GM19372 (cell line): ENCODE measurements at regions not wholly inside any gene's neighbourhood (a gene's known extent, or its start where the extent isn't known, plus 50 kb on each side); places are given as distances from the start of the nearest gene placed in this dataset.

Source experiments
- ATAC-seq: cut with Tn5 transposase; IDR thresholded peaks from one replicate; pipeline ENCODE4 v1.9.1; 2021; ENCODE audit warnings: mild to moderate bottlenecking, low read depth, moderate library complexity; ENCODE audit not compliant: unreplicated experiment

- ATAC-seq, result no peak
These were observed 191.7 kb upstream of the DAPK1 start for GRCh38 chr9:87306006-87306405.

DNA sequence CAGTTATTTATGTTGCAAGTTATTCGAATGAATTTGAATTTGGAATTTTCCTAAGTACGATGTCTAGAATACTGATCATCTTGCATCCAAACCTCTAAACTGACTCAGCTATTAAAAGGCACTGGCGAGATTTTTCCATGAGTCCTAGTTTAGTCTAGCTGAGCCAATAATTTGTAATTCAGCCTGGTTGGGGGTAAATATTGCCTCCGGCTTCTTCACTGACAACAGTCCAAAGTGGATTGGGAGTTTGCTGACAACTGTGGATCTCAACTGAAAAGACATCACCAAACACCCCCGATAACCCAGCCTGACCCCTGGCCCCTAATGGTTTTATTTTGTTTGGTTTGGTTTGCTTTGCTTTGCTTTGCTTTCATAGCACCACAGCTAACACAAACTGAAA is 189.8 kb upstream of the DAPK1 start:
- no peak for ATAC-seq

DNA sequence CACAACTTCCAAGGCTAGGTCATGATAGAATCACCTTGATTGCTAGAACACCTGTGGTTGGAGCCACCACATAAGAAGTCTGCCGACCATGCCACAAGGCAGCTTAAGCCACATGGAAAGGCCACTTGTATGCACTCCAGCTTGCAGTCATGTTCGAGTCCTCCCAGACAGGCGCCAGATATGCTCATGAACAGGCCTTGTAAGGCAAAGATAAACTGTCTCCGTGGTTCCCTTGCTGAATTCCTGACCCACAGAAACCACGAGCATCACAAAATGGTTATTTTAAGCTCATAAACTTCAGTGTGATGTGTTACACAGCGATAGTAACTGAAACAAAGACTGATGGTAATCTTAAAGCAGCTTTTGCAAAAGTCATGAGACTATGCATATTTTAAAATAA is 188.4 kb upstream of the DAPK1 start:
- ATAC-seq, result no peak

DNA sequence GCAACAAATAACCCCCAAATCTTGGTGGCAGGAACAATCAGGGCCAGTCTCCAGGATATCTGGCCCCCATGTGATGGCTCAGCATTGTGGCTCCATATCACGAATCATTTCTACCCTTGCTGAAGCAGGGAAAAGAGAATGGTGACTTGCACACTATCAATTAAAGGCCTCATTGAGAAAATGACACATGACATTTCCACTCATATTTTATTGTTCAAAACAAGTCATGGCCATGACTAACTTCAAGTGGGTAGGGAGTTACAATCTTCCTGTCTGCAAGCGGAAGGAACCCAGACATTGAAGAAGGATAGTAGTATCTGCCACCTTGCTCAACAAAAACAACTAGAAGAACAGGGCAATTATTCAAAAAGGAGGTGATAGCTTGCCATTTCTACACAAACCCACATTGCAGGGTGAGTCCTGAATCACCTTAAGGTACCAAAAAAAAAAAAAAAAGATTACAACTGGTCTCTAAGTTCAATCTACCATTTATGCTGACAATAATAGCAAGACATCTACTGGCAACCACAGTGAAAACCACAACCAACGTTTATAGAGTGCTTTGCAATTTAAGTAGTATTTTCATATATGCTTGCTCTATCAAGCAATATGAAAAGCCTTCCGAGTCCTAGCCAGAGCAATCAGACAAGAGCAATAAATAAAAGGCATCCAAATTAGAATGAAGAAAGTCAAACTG is 186.7 kb upstream of the DAPK1 start:
- no peak for ATAC-seq

DNA sequence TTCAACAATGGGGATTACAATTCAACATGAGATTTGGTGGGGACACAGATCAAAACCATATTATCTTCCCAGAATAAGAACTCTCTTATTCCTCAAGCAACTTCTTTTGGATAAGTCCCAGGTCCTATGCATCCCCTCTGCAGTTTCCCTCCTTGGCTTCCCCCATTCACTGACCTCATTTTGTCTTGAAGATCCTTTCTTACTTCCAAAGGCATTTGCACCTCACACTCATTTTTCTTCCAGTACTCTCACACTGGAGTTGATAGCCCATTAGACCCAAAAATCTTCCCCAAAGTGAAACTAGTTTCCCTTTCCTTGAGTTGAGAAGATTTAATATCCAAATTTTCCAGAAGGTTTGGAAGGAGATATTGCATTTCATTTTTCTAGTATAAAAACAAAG is 178.0 kb upstream of the DAPK1 start:
- ATAC-seq, result no peak

DNA sequence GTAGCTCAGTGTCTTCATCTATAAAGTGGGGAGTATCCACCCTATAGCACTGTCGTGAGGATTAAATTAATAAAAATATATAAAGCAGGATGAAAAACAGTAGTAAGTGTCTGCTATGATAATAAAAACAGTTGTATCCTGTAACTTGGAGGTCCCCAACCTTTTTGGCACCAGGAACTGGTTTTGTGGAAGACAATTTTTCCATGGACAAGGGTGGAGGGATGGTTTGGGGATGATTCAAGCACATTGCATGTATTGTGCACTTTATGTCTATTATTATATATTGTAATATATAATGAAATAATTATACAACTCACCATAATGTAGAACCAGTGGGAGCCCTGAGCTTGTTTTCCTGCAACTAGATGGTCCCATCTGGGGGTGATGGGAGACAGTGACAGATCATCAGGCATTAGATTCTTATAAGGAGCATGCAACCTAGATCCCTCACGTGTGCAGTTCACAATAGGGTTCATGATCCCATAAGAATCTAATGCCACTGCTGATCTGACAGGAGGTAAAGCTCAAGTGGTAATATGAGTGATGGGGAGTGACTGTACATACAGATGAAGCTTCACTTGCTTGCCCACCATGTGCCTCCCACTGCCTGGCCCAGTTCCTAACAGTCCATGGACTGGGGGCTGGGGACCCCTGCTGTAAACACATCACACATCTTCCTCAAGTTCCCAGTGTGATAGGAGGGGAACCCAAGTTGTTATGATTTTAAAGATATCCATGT is 177.4 kb upstream of the DAPK1 start:
- ATAC-seq, result no peak

GRCh38 chr9:87322840-87323635 is 174.6 kb upstream of the DAPK1 start:
- no peak for ATAC-seq

- ATAC-seq, result no peak
These were observed 173.7 kb upstream of the DAPK1 start for GRCh38 chr9:87323928-87324327.

DNA sequence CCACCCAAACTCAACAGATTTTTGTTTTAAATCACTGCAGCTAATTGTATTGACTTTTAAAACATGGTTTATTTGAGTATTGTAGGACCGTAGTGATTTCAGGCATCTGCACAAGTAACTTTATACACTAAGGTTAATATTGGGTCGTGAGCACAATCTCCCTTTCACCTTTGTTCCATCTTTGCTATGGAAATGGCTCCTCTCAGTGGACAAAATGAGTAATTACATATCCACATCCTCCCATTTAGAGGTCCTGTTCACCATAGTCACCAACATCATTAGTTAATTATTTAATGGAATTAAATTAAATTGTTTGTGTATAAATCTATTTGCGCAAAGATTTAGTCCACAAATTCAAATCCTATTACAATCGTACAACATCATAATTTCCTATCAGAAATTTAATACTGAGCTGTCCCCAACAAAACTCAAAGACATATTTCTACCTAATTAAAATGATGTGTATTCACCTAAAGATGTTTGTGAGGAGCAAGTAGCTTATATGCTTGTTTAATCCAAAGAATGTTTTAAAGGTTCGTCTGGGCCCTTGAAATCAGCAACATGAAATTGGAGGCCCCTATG is 173.0 kb upstream of the DAPK1 start:
- no peak for ATAC-seq

GRCh38 chr9:87327575-87328125 is 170.0 kb upstream of the DAPK1 start:
- ATAC-seq, result no peak

- ATAC-seq, result no peak
These were observed 163.9 kb upstream of the DAPK1 start for GRCh38 chr9:87333802-87334201.

DNA sequence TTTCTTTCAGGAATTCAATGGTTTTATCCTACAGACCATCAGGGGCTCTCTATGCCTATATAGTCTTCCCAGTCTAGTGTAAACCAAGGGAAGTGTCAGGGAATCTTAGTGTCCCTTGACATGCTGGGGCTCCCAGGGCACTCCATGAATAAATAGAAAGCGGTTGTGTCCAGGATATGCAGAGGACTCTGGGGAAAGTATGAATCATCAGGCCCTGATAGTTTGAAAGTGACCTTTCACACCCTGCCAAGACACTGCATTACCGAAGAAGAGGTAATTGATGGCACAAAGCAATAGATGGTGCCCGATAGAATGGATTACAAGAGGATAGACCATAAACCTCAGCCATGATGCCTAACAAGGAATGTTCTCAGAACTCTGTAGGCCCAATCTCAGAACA is 163.3 kb upstream of the DAPK1 start:
- no peak for ATAC-seq

DNA sequence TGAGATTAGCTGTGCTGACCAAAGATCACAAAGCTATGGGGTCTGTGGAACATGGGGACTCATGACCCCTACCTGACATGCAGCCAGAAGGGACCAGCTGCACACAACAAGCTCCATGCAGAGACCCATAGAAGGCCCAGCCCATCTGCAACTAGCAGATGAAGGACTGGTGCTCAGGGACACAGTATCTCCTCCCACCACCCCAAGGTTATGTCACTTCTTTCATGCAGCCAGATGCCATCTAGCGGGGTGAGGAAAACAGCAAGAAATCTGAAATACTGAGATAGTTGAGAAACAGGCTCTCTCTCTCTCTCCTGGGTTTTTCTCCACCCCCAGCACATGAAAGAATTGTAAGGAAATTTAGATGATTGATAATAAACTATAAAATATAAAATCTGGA is 161.3 kb upstream of the DAPK1 start:
- no peak for ATAC-seq

- ATAC-seq, result no peak
These were observed 160.7 kb upstream of the DAPK1 start for GRCh38 chr9:87336914-87337333.

GRCh38 chr9:87337335-87338087 is 160.2 kb upstream of the DAPK1 start:
- no peak for ATAC-seq

DNA sequence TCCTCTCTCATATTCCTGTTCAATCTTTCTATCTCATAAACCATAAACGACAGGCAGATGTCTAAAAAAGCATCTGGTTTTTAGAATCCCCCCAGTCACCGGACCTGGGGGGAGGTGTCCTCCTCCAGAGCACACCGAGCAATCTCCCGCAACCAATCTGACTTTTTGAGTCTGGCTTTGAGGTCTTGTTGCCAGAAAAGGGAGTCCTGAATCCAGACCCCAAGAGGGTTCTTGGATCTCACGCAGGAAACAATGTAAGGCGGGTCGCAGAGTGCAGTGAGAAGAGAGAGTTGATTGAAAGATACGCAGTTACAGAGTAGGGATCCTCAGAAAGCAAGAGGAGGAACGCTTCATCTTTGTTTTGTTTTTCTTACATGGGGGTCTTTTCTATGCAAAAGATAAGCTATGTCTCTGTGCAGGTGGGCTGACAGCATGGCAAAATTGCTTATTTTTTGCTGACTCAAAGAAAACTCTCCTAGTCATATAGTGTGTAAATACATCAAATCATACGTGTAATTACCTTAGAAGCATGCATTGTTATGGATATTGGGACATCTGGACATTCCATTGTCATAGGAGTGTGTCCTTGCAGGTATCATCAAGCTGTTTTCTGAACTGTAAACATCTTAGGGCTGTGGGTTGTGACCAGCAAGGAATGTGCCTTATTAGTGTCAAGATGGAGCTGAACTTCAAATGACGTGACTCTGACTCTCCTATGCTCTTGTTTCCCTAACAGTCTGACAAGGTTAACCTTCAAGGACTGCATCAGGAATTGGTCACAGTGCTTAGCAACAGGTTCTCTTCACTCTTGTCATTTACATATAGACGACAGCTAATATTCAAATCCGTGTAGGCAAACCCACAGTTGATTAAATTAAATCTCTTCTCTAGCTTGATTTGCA is 159.3 kb upstream of the DAPK1 start:
- no peak for ATAC-seq

GRCh38 chr9:87340391-87340790 is 157.3 kb upstream of the DAPK1 start:
- no peak for ATAC-seq

DNA sequence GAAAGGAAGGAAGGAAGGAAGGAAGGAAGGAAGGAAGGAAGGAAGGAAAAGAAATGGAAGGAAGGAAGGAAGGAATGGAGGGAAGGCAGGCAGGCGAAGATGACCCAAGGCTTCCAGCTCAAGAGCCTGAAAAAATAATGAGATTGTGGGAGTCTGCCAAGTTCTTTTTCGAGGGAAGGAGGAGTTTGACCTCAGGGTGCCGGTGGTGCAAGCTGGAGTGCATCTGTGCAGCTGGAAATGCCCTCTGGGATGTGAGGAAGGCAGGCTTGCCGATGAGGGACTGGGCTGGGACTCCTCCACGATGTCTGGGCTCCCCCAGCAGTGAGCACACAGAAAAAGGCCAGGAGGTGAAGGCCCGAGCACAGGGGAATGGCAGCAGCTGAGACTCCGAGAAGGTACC is 154.9 kb upstream of the DAPK1 start:
- ATAC-seq, result no peak

DNA sequence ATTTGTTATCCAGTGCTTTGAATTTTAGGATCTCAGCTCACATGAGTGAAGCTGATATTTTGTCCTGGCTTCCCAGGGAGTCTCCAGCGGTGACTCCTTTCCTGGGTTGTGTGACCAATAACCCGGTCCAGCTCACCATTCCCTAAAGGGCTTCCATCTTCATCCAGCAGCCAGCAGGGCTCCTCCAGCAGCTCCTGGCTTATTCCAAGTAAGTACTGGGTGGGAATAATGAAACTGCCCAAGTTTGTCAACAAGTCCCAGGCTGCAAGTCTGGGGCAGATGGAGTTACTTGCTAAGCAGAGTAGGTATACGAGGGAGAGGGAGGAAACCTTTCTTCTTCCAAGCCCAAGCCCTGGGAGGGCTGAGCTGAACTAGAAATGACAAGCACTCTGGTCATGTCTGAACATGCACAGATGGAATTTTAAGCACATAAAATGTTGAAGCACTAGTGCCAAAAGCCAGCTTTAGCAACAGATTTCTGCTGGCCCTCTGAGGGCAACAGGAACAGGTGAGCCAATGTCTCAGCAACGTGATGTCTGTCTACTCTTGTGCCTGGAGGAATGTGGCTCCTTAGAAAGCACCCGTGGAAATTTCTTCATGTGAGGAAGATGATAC is 153.7 kb upstream of the DAPK1 start:
- ATAC-seq, result no peak
